Breast epithelium (tissue), 3 donors: ENCODE measurements at regions not wholly inside any gene's neighbourhood (a gene's known extent, or its start where the extent isn't known, plus 50 kb on each side); places are given as distances from the start of the nearest gene placed in this dataset.

Experiments used
- POLR2A ChIP-seq: fragments of 450-650 bp; IDR thresholded peaks from one replicate; pipeline ENCODE4 v1.6.1; 2016; ENCODE audit warnings: antibody characterized with exemption, mild to moderate bottlenecking, moderate library complexity
- TF ChIP-seq, protein P1 (sequence below), 3 donors: fragments of 450-650 bp; IDR thresholded peaks; one replicate each; pipeline ENCODE4 v1.5.1; 2016 to 2017; ENCODE audit warnings: antibody characterized with exemption in 3 of 3, mild to moderate bottlenecking in 3 of 3, moderate library complexity in 3 of 3

DNA sequence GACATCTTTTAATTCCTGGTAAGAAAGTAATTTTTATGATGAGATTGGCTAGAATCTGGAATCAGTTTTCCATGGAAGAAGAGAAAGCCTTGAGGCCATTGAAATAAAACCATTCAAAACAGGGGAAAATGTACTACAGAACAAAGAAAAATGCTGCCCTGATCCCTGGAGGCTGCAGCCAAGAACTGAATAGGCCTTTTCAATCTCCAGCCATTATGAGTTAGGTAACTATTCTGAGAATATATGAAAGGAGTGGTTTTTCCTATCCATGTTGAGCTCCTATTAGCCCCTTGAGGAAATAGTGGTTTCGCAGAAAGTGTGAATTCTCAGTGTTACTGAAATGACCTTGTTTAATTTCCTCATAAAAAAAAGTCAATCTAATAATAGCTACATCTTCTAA, 408.5 kb upstream of the GRAMD2B start:
- TF ChIP-seq POLR2A, result no peak
- TF ChIP-seq, protein P1, sequence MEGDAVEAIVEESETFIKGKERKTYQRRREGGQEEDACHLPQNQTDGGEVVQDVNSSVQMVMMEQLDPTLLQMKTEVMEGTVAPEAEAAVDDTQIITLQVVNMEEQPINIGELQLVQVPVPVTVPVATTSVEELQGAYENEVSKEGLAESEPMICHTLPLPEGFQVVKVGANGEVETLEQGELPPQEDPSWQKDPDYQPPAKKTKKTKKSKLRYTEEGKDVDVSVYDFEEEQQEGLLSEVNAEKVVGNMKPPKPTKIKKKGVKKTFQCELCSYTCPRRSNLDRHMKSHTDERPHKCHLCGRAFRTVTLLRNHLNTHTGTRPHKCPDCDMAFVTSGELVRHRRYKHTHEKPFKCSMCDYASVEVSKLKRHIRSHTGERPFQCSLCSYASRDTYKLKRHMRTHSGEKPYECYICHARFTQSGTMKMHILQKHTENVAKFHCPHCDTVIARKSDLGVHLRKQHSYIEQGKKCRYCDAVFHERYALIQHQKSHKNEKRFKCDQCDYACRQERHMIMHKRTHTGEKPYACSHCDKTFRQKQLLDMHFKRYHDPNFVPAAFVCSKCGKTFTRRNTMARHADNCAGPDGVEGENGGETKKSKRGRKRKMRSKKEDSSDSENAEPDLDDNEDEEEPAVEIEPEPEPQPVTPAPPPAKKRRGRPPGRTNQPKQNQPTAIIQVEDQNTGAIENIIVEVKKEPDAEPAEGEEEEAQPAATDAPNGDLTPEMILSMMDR (IDR thresholded peaks at IDR 0.05), result no peak
